ENCODE measurements at regions not wholly inside any gene's neighbourhood (a gene's known extent, or its start where the extent isn't known, plus 50 kb on each side); places are given as distances from the start of the nearest gene placed in this dataset.

GRCh38 chr9:79247021-79247420 is 324.7 kb upstream of the TLE4 start:
- no peaks in the 10 kb centered on the region for H3K36me3 Mint-ChIP-seq (ENCODE audit: insufficient read depth, unreplicated experiment)

GRCh38 chr9:79250806-79251205 is 321.0 kb upstream of the TLE4 start:
- H3K27ac Mint-ChIP-seq (ENCODE audit: unreplicated experiment), result no peak overlapping the region
- H3K36me3 Mint-ChIP-seq (ENCODE audit: insufficient read depth, unreplicated experiment), result no peaks in the 10 kb centered on the region
- no peak overlapping the region for H3K4me3 Mint-ChIP-seq (ENCODE audit: low read depth, unreplicated experiment)

More at GRCh38 chr9:79247021-79247420, 324.7 kb upstream of the TLE4 start:
- intact Hi-C loops (cut with micrococcal nuclease; ENCODE audit: unreplicated experiment), result no loop called here
- Mint-ChIP-seq H3K4me3 (ENCODE audit: low read depth, unreplicated experiment) (no peak overlapping the region), H3K27ac (ENCODE audit: unreplicated experiment) (no peak overlapping the region), H3K9me3 (ENCODE audit: low read depth, unreplicated experiment) (peaks cover 7% of the 10 kb centered on the region), H3K27me3 (ENCODE audit: unreplicated experiment) (no peaks in the 10 kb centered on the region), H3K4me1 (ENCODE audit: low read depth, unreplicated experiment) (no peaks in the 10 kb centered on the region)
- no peak for TF ChIP-seq CTCF (IDR thresholded peaks at IDR 0.05; ENCODE audit: unreplicated experiment)
- DNase-seq, result no peak
- CTCF ChIA-PET, result no interaction called here
- BruUV-seq (replicated peaks), result no TSS peak

GRCh38 chr9:79254900-79255650 is 316.7 kb upstream of the TLE4 start:
- CTCF ChIA-PET, result no interaction called here
- no peak overlapping the region for H3K27ac Mint-ChIP-seq (ENCODE audit: unreplicated experiment)
- no peak overlapping the region for H3K4me3 Mint-ChIP-seq (ENCODE audit: low read depth, unreplicated experiment)
- intact Hi-C loops (cut with micrococcal nuclease; ENCODE audit: unreplicated experiment), result no loop called here
- BruUV-seq (replicated peaks), result no TSS peak
- peaks cover 6% of the 10 kb centered on the region for H3K27me3 Mint-ChIP-seq (ENCODE audit: unreplicated experiment)
- DNase-seq, result no peak
- no peaks in the 10 kb centered on the region for H3K4me1 Mint-ChIP-seq (ENCODE audit: low read depth, unreplicated experiment)
- peaks cover 2% of the 10 kb centered on the region for H3K9me3 Mint-ChIP-seq (ENCODE audit: low read depth, unreplicated experiment)
- no peak for TF ChIP-seq CTCF (IDR thresholded peaks at IDR 0.05; ENCODE audit: unreplicated experiment)
- no peaks in the 10 kb centered on the region for H3K36me3 Mint-ChIP-seq (ENCODE audit: insufficient read depth, unreplicated experiment)

More at GRCh38 chr9:79250806-79251205, 321.0 kb upstream of the TLE4 start:
- no peak for TF ChIP-seq CTCF (IDR thresholded peaks at IDR 0.05; ENCODE audit: unreplicated experiment)
- H3K27me3 Mint-ChIP-seq (ENCODE audit: unreplicated experiment), result no peaks in the 10 kb centered on the region
- DNase-seq, result no peak
- H3K4me1 Mint-ChIP-seq (ENCODE audit: low read depth, unreplicated experiment), result no peaks in the 10 kb centered on the region
- intact Hi-C loops (cut with micrococcal nuclease; ENCODE audit: unreplicated experiment), result no loop called here
- no TSS peak for BruUV-seq (replicated peaks)
- peaks cover 5% of the 10 kb centered on the region for H3K9me3 Mint-ChIP-seq (ENCODE audit: low read depth, unreplicated experiment)
- CTCF ChIA-PET, result no interaction called here

- H3K27me3 Mint-ChIP-seq (ENCODE audit: unreplicated experiment), result peaks cover 13% of the 10 kb centered on the region
- H3K9me3 Mint-ChIP-seq (ENCODE audit: low read depth, unreplicated experiment), result peaks cover 2% of the 10 kb centered on the region
- CTCF ChIA-PET, result no interaction called here
- DNase-seq, result no peak
- H3K4me1 Mint-ChIP-seq (ENCODE audit: low read depth, unreplicated experiment), result no peaks in the 10 kb centered on the region
- no peaks in the 10 kb centered on the region for H3K36me3 Mint-ChIP-seq (ENCODE audit: insufficient read depth, unreplicated experiment)
- BruUV-seq (replicated peaks), result no TSS peak
- no peak overlapping the region for H3K4me3 Mint-ChIP-seq (ENCODE audit: low read depth, unreplicated experiment)
- no peak for TF ChIP-seq CTCF (IDR thresholded peaks at IDR 0.05; ENCODE audit: unreplicated experiment)
- intact Hi-C loops (cut with micrococcal nuclease; ENCODE audit: unreplicated experiment), result no loop called here
- no peak overlapping the region for H3K27ac Mint-ChIP-seq (ENCODE audit: unreplicated experiment)
Observed at GRCh38 chr9:79255651-79256260, 316.0 kb upstream of the TLE4 start.
